Vagina (tissue), 2 donors: ENCODE measurements at regions not wholly inside any gene's neighbourhood (a gene's known extent, or its start where the extent isn't known, plus 50 kb on each side); places are given as distances from the start of the nearest gene placed in this dataset.

Experiments used
- CTCF ChIP-seq, 3 experiments: fragments of 450-650 bp in 2 of 3; fragments of 200-600 bp in 1 of 3; sonication (generic) in 1 of 3; IDR thresholded peaks; one replicate each; pipeline ENCODE4 v1.5.1; 2017 to 2019; ENCODE audit warnings: antibody characterized with exemption in 3 of 3, mild to moderate bottlenecking in 2 of 3, moderate library complexity in 2 of 3
- POLR2A ChIP-seq, 2 donors: fragments of 450-650 bp; IDR thresholded peaks; one replicate each; pipeline ENCODE4 v1.6.1; 2017; ENCODE audit warnings: antibody characterized with exemption in 2 of 2, mild to moderate bottlenecking in 2 of 2, moderate library complexity in 2 of 2
- POLR2AphosphoS5 ChIP-seq, 2 donors: sonication (generic); formaldehyde crosslinking; IDR thresholded peaks; one replicate each; pipeline ENCODE4 v1.9.0; 2017; ENCODE audit warnings: antibody characterized with exemption in 2 of 2, mild to moderate bottlenecking in 2 of 2, low read depth in 1 of 2; ENCODE audit not compliant: insufficient read depth in 1 of 2

- TF ChIP-seq CTCF (IDR thresholded peaks at IDR 0.05) (no peak), POLR2A (IDR thresholded peaks at IDR 0.05) (no peak), POLR2AphosphoS5 (IDR thresholded peaks at IDR 0.05; ENCODE audit: insufficient read depth in 1 of 2, low read depth in 1 of 2) (no peak)
These were observed 1039.4 kb upstream of the B3GALT2 start for GRCh38 chr1:194225821-194226220.
